Activated CD4-positive, CD25-positive, alpha-beta regulatory T cell (primary cell): ENCODE measurements at regions not wholly inside any gene's neighbourhood (a gene's known extent, or its start where the extent isn't known, plus 50 kb on each side); places are given as distances from the start of the nearest gene placed in this dataset.

Experiments
- DNase-seq, 4 experiments: peaks; one replicate each; lab custom pipeline; 2025; lab: John Stamatoyannopoulos, UW

DNA sequence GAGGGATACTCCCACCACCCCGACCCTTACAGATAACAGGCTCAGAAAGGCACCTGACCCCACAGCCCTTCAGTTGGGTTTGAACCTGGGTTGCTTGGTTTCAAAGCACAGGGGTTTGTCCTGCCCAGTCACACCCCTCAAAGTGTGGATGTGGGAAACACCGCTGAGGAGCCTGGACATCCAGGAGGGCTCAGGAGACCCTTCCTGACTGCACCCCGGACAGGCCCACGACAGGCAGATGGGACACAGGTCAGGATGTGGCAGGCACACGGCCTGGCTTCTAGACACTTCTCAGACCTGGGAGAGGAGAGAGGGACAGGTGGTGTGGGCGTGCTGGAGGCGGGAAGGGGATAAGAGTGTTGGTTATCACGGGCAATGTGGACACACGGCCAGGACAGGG lies 932.3 kb downstream of the BRD1 start:
- DNase-seq, result no peak

DNA sequence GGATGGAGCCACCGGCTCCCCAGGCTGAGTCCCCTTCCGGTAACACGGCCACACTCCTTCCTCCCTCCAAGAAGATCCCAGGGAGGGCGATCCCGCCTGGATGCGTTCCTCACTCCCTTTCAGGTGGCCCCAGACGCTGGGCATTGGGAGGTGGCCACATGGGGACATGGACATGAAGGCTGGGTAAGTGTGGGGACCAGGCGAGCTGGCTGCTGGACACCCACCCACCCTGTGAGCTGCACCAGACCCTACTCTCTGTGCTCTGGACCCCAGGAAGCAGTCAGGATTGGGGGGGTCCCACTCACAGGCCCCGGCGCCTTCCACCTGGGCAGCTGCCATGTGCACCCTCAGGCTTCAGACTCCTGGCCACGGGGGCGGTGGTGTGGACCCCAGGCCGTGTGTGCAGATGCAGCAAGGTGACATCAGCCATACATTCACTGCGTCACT lies 932.8 kb downstream of the BRD1 start:
- no peak for DNase-seq

DNA sequence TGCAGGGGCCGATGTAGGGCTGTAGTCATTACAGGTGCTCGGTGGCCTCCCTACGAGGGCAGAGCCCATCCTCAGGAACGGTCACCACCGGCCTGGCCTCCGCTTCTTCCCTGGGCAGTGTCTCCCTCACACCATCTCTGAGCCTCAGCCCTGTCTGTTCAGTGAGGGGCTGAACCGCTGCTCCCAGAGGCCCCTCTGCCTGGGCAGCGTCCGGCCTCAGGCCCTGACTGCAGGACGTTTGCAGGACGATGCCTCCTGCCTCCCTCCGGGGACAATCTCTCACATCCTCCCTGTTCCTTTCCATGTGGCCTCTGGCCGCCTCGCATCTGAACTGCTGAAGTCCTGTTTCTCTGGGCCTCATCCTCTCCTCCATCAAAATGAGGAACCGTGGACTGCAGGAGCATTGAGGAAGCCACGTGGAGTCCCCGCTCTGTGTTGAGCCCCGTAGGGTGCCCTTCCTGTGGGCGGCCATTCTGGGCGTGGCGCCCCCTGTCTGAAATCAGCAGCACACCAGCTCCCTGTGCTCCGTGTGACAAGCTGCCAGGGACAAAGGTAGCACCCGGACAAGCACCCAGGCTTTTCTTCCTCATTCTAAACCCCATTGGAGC lies 933.5 kb downstream of the BRD1 start:
- DNase-seq, result no peak

DNA sequence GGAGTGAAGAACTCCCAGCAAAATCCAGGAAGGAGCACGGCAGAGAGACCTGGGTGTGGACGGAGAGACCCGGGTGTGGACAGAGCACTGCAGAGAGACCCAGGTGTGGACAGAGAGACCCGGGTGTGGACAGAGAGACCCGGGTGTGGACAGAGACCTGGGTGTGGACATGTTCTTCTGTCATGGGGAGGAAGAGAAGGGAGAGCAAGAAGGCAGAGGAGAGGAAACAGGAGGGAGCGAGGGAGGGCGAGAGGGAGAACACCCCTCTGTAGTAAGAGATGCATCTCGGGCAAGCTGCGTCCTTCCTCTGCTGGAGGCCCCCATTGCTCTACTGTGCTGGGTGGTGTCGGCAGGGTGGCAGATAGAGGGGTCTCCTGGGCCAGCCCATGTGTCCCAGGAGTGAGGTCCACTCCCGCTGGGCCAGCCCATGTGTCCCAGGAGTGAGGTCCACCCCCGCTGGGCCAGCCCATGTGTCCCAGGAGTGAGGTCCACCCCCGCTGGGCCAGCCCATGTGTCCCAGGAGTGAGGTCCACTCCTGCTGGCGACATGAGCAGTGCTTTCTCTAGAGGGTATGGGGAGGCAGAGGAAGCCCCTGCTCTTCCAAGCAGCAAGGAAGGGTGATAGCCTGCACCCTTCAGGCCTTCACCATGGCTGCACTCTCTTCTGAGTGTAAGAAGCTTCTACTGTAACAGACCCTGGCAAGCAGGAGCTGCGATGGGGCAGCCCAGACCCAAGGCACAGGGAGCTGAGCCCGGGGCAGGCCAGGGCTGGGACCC lies 934.2 kb downstream of the BRD1 start:
- no peak for DNase-seq

DNA sequence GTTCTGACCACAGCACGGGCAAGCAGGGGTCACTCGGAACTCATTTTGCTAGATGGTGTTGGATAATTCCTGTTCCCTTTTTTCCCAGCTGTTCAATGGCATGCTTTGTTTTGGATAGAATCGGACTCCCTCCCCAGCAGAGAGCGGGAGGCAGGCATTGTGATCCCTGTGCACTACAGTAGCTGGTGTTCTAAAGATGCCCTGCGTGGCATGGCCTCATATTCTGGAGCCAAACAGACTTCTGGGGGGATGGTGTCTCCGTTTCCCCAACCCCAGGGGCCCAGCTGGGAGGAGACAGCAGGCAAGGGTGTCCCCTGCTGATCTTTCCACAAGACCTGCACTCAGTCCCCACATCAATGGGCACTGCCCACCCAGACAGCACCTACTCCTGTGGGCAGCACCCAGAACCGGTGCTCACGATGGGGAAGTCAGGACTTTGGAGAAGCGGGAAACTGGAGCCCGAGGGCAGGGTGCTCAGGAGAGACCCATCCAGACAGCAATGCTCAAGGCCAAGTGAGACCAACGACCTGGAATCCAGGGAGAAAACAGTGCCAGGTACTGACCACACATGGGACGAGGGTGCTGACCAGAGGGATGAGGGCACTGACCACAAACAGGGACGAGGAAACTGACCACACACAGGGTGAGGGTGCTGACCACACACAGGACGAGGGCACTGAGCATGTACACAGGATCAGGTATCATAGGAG lies 934.9 kb downstream of the BRD1 start:
- DNase-seq, result no peak

DNA sequence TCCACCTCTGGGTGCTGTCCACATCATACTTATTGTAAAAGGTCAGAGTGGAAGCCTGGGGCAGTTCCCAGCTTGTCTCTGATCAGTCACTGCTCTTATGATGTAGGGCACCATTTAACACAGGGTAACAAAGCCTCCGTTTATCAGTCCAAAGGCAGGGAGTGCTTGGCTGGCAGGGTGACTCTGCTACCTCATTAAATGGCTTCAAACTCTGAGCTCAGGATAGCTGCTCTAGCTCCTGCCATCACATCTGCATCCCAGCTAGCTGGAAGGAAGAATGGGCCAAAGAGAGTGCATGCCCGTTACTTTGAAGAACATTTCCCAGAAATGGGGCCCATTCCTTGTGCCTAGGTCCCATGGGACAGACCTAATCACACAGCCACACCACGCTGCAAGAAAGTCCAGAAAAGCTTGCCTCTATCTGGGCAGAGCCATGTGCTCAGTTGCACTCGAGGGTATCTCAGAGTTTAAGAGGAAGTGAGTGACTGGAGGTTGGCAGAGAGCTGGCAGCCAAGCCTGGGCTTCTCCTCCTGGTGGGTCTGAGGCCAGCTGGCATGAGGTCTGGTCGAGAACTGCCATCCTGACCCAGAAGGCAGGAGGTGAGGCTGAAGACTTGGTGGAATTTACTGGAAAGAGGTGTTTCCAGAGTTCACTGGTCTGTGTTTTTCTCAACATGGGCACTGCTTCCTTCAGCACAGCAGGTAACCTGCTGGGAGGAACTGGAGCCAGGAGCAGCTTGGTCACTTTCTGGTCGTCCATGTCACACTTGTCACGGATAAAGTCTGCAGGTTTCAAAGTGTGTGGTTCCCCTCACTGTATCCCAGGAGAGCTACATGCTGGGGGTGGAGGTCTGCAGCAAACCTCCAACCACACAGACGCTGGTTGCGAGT lies 935.7 kb downstream of the BRD1 start:
- DNase-seq, result no peak

DNA sequence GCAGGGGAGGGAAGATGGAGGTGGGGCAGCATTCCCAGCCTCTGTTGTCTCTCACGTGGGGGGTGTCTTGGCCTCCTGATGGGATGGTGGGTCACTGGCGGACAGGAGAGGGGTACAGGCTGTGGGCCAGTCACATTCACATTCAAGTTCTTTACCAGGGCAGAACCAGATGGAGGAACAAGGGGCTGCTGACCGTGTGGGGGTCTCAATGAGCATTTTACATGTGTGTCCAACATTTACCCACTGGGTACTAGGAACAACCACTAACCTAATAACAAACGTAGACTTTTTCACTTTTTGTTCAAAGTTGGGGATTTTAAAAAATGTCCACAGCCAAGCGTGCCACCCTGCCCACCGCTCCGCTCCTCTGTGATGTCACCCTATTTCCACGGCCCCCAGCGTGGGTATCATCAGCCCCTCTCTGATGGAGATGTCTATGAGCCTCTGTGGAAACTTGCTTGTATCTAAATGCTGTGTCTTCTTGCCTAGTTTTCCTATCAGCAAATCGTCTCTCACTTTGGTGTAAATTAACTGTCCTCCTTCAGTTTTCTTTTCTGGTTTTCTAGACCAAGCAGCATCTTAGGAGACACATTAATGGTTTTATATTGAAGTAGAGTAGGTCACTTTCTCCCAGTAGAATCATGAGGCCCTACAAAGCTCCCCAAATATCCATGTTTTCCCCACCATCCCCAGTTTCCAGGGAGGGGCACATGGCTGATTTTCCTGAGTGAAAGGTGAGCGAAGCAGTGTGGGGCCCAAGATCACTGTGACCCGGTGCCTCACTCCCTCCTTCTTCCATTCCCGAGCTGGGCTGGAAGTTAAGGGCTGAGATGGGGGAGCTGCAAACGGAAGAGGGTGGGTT lies 936.7 kb downstream of the BRD1 start:
- DNase-seq, result no peak

DNA sequence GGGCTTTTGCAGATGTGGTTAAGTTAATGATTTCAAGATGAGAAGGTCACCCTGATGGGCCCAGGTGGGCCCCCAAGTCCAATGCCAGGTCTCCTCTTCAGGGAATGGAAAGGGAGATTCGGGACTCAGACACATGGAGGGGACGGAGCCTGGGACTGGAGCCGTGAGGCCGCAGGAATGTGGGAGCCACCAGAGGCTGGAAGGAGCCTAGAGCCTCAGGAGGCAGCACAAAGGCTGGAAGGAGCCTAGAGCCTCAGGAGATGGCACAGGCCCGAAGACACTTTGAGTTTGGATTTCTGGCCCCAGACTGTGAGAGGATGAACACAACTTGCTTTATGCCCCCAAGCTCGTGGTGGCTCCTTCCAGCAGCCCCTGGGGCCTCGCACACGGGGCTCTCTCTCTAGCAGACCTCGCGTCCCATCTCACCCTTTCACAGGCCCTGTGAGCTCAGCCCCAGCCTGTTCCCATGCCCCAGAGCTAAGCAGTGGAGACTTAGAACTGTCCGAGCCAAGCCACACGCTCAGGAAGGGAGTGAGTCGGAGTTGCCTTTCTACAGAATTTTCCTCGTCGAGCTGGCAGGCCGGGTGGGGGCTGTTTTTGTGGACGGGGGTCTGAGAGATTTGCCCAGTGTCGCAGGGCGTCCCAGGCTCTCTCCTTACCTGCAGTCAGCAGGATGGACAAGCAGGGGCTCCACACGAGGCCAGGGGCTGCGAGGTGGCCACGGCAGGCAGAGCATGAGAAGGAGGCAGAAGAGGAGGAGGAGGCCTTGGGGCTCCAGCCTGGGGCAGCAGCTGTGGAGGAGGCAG lies 937.6 kb downstream of the BRD1 start:
- DNase-seq, result no peak

DNA sequence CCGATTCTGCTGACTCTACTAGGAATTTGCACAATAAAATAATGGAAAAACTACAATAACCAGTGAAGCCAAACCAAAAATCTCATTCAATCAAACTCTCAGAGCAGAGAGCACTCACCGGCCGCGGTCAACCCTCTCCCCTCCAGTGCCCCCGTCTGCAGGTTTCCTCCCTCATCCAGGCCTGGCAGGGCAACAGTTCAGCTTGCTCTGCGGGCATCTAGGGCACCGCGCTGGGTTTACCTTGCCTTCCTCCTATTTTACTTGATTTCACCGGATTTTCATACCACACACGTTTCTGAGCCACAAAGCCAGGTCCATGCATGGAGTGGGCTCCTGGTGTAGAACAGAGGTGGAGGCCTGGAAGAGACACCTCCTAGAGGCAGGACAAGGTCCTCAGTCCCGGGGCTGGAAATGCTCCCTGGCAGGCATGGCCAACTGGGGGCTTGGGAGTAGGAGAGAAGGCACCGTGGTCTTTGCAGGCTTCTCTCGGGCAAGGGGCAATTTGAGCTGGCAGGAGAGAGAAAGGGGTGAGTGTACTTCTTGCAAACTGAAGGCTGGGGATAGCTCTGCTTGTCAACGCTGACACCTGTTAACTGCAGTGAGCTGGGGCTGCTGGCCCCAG lies 938.4 kb downstream of the BRD1 start:
- no peak for DNase-seq

DNA sequence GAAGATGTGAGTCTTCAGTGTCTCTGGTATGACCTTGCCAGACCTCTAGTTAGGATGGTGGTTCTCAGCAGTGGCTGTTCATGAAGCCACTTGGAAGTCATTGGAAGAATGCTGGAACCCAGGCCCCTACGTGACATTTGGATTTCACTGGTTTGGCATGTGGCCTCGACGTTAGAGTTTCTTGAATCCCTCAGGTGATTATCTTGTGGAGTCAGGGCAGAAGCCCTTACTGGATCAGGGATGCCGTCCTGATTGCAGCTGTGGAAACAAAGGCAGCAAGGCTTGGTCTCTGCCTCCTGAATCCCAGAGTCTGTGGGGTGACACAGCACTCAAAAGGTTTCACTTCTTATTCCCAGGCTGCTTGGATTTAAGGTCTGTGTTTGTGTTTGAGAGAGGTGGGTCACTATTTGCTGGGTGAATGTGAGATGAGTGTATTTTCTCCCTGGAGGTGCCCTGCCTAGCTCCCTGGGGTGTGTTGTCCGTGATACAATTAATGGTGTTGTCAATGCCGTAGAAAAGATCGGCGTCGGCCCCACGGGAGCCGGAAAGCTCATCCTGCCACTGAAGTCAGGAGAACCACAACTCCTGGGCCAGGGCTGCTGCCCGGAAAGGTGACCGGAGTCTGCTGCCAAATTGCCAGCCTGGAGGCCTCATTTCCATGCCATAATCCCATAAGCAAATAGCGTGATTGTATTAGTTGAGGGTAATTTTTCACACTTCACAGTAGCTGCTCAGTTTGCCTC lies 939.0 kb downstream of the BRD1 start:
- DNase-seq, result no peak

DNA sequence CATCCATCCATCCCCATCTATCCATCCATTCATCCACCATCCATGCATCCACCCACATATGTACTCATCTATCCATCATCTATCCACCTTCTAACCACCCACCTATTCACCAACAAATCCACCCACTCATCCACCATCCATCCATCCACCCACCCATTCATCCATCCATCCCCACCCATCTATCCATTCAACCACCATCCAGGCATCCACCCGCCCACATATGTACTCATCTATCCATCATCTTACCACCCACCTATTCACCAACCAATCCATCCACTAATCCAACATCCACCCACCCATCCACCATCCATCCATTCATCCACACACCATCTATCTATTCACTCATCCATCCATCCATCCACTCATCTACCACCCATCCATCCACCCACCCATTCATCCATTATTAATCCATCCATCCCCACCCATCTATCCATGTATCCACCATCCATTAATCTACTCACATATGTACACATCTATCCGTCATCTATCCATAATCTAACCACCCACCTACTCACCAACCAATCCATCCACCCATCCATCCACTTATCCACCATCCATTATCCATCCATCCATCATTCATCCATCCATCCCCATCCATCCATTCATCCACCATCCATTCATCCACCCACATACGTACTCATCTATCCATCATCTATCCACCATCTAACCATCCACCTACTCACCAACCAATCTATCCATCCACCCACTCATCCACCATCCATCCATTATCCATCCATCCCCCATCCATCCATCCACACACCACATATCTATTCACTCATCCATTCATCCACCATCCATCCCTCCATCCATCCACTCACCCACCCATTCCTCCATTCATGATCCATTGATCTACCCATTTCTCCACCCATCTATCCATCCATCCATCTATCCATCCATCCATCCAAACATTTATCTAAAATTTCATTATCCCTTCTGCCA lies 940.0 kb downstream of the BRD1 start:
- DNase-seq, result no peak

DNA sequence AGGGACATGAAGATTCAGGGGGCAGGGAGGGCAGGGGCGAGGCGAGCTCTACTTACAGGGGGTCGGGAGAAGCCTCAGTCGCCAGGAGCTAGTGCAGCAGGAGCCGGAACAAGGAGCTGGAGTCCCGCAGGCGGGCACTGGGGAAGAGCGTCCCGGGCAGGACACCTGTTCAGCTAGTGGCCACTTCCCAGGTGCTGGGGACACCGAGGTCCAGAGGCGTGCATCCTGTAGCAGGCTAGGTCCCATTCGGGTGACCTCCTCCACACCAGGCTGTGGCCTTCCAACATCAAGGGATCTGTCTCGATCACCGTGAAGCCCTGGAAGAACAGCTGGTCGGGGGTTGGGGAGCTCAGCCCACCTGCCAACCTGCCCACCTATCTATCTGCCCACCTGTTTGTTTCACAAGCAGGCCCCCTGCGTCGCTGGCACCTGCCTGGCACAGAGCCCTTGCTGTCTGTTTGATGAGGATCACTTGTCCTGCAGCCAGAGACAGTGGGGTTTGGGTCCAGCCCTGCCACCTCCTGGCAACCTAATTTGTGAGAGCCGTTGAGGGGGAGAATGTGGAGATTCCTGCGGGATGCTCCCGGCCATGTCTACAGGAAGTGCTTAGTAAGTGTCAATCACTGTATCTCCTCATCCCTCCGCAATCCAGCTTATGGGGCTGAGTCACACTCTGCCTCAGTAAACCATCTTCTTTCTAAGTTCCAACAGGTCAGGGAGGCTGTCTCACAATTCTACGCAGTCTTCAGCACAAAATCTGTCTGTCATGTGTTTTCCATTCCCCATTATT lies 940.9 kb downstream of the BRD1 start:
- no peak for DNase-seq

DNA sequence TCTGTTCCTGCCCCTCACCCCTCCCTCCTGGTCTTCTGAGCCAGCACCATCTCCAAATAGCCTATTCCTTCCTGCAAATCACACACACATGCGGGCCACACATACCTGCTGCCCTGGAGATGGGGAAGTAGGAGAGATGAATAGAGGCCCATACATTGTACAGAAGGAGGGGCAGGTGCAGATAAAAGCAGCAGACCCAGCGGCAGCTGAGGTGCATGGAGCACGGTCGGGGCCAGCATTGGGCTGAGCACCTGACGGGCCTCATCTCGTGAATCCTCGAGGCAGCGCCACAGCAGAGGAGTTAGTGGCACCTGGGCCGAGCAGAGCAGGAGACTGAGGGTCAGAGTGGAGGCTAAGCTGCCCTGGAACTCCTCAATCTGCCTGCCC lies 941.8 kb downstream of the BRD1 start:
- DNase-seq, result no peak

DNA sequence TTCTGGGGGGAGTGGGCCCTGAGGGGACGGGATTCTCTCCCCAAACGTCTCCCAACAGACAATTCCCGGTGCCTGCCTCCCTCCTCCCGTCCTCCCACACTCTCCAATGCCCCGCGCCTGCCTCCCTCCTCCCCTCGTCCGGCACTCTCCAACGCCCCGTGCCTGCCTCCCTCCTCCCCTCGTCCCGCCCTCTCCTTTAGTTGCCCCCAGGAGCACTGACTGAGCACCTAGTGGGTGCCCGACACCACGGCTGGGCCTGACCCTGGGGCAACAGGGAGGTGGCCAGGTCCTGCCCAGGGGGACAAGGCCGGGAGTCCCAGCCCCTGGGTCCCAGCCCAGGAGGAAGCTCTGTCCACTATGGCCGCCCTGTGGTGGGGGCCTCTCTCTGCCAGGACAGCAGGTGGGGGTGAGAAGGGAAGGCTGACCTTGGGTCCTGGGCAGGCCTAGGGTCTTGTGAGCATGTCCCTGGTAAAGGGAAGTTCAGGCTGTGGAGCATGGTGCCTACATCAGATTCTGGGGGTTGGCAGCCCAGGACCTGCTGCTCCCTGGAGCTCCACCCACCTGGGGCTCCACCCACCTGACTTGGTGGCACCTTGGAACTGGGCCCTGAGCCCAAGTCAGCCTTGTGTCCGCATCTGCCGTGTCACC lies 942.3 kb downstream of the BRD1 start:
- DNase-seq, result no peak

DNA sequence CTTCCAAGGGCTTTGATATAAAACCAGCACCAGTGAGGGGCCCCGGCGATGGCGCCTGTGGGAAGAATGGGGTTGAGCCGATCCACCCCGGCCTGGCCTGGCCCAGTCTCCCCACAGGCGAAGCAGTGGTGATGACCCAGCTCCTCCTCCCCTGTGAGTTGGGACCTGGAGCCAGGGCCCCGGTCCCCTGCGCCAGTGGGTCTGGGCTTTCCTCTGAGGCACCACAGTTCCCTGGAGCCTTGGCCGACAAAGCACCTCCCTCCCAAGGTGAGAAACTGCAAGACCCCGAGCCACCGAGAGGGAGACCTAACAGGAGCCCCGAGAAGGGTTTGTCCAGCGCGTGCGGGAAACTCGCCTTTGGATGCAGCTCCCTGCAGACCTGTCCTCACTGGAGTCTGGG lies 942.9 kb downstream of the BRD1 start:
- DNase-seq, result no peak

DNA sequence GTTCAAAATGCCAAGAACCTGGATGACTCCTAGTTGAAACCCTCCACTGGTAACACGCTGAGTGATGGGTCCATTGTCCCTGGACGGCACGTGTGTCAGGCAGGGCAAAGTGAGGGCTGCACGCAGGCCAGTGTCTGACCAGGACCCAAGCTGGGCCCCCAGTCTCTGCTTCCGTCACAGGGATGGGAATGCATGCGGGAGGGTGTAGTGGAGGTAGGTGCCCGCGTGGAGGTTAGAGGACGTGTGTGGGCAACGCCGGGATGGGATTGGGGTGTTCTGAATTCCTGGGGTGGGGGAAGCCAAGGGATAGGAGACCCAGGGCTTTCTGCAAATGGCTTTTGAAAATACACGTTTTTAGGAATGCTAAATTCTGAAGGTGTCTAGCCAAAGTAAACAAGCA lies 943.3 kb downstream of the BRD1 start:
- no peak for DNase-seq
